ENCODE measurements at regions not wholly inside any gene's neighbourhood (a gene's known extent, or its start where the extent isn't known, plus 50 kb on each side); places are given as distances from the start of the nearest gene placed in this dataset.
"Not testable (repeated sequence)": the region's sequence is repeated elsewhere in the genome, so short reads cannot be mapped to it uniquely, and the experiment has no call there.

GRCh38 chr1:242674951-242675645 is 150.6 kb upstream of the PLD5 start:
- H3K36me3 ChIP-seq (ENCODE audit: insufficient read depth, low read length): no peaks in the 10 kb centered on the region
- H3K27me3 ChIP-seq (ENCODE audit: control insufficient read depth in 1 of 2, insufficient read depth in 2 of 2, low read length in 2 of 2): peaks cover 0 to 2% of the 10 kb centered on the region in 2 experiments
- H3K4me1 ChIP-seq (ENCODE audit: insufficient read depth, low read length): no peaks in the 10 kb centered on the region
- H3K4me3 ChIP-seq (ENCODE audit: low read length): no peak overlapping the region
- Mint-ChIP-seq H3K4me1 (ENCODE audit: low read depth) (no peaks in the 10 kb centered on the region), H3K9me3 (peaks cover 4% of the 10 kb centered on the region), H3K36me3 (ENCODE audit: low read depth) (no peaks in the 10 kb centered on the region), H3K27ac (no peak overlapping the region), H3K4me3 (no peak overlapping the region), H3K27me3 (no peaks in the 10 kb centered on the region)
- no peak for TF ChIP-seq CTCF (IDR thresholded peaks at IDR 0.05)
- intact Hi-C loops (cut with DNase I, micrococcal nuclease): no loop called here
- no peak for ATAC-seq (ENCODE audit: poor library complexity)
- POLR2A ChIA-PET: no interaction called here
- DNase-seq: no peak
- CTCF ChIA-PET: no interaction called here
- H3K9me3 ChIP-seq (ENCODE audit: control insufficient read depth in 1 of 2, insufficient read depth in 1 of 2, low read length in 2 of 2): no peaks in the 10 kb centered on the region
- H3K27ac ChIP-seq (ENCODE audit: low read depth in 1 of 2, low read length in 2 of 2): no peak overlapping the region

GRCh38 chr1:242673652-242674051 is 149.2 kb upstream of the PLD5 start:
- Mint-ChIP-seq H3K4me3 (no peak overlapping the region), H3K27me3 (no peaks in the 10 kb centered on the region), H3K4me1 (ENCODE audit: low read depth) (no peaks in the 10 kb centered on the region), H3K36me3 (ENCODE audit: low read depth) (no peaks in the 10 kb centered on the region), H3K27ac (no peak overlapping the region), H3K9me3 (peaks cover 4% of the 10 kb centered on the region)
- Histone ChIP-seq H3K27ac (ENCODE audit: low read depth in 1 of 2, low read length in 2 of 2) (no peak overlapping the region), H3K27me3 (ENCODE audit: control insufficient read depth in 1 of 2, insufficient read depth in 2 of 2, low read length in 2 of 2) (peaks cover 0 to 2% of the 10 kb centered on the region in 2 experiments), H3K9me3 (ENCODE audit: control insufficient read depth in 1 of 2, insufficient read depth in 1 of 2, low read length in 2 of 2) (no peaks in the 10 kb centered on the region), H3K36me3 (ENCODE audit: insufficient read depth, low read length) (no peaks in the 10 kb centered on the region), H3K4me3 (ENCODE audit: low read length) (no peak overlapping the region), H3K4me1 (ENCODE audit: insufficient read depth, low read length) (no peaks in the 10 kb centered on the region)
- POLR2A ChIA-PET: no interaction called here
- CTCF ChIA-PET: no interaction called here
- TF ChIP-seq CTCF (IDR thresholded peaks at IDR 0.05): no peak
- intact Hi-C loops (cut with DNase I, micrococcal nuclease): no loop called here
- DNase-seq (no peak), ATAC-seq (ENCODE audit: poor library complexity) (no peak)

DNA sequence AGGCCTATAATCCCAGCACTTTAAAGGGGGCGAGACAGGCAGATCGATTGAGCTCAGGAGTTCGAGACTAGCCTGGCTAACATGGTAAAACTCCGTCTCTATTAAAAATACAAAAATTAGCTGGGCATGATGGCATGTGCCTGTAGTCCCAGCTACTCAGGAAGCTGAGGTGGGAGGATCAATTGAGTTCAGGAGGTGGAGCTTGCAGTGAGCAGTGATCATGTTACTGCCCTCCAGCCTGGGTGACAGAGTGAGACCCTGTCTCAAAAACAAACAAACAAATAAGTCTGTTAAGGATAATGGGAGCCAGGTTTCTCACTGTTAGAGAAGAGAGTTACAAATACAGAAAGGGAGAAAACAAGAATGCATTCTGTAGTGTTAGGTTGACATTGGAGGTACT is 148.7 kb upstream of the PLD5 start:
- H3K27ac ChIP-seq (ENCODE audit: low read depth in 1 of 2, low read length in 2 of 2); H3K9me3 ChIP-seq (ENCODE audit: control insufficient read depth in 1 of 2, insufficient read depth in 1 of 2, low read length in 2 of 2); POLR2A ChIA-PET; H3K27ac Mint-ChIP-seq; H3K4me3 ChIP-seq (ENCODE audit: low read length); H3K9me3 Mint-ChIP-seq; H3K36me3 ChIP-seq (ENCODE audit: insufficient read depth, low read length); H3K4me1 ChIP-seq (ENCODE audit: insufficient read depth, low read length); H3K27me3 ChIP-seq (ENCODE audit: control insufficient read depth in 1 of 2, insufficient read depth in 2 of 2, low read length in 2 of 2); H3K4me1 Mint-ChIP-seq (ENCODE audit: low read depth); H3K27me3 Mint-ChIP-seq; intact Hi-C loops (cut with DNase I, micrococcal nuclease); CTCF ChIA-PET; ATAC-seq (ENCODE audit: poor library complexity); H3K4me3 Mint-ChIP-seq; DNase-seq; H3K36me3 Mint-ChIP-seq (ENCODE audit: low read depth): not testable (repeated sequence)

GRCh38 chr1:242670019-242670418 is 145.5 kb upstream of the PLD5 start:
- Histone ChIP-seq H3K36me3 (ENCODE audit: insufficient read depth, low read length) (no peaks in the 10 kb centered on the region), H3K9me3 (ENCODE audit: control insufficient read depth in 1 of 2, insufficient read depth in 1 of 2, low read length in 2 of 2) (no peaks in the 10 kb centered on the region), H3K4me3 (ENCODE audit: low read length) (no peak overlapping the region), H3K4me1 (ENCODE audit: insufficient read depth, low read length) (no peaks in the 10 kb centered on the region), H3K27ac (ENCODE audit: low read depth in 1 of 2, low read length in 2 of 2) (no peak overlapping the region), H3K27me3 (ENCODE audit: control insufficient read depth in 1 of 2, insufficient read depth in 2 of 2, low read length in 2 of 2) (peaks cover 0 to 2% of the 10 kb centered on the region in 2 experiments)
- intact Hi-C loops (cut with DNase I, micrococcal nuclease): no loop called here
- Mint-ChIP-seq H3K27me3 (no peaks in the 10 kb centered on the region), H3K27ac (no peak overlapping the region), H3K4me1 (ENCODE audit: low read depth) (no peaks in the 10 kb centered on the region), H3K36me3 (ENCODE audit: low read depth) (no peaks in the 10 kb centered on the region), H3K4me3 (no peak overlapping the region), H3K9me3 (peaks cover 6% of the 10 kb centered on the region)
- POLR2A ChIA-PET: no interaction called here
- ATAC-seq (ENCODE audit: poor library complexity) (no peak), DNase-seq (no peak)
- CTCF ChIA-PET: no interaction called here
- TF ChIP-seq CTCF (IDR thresholded peaks at IDR 0.05): no peak

Data from CD4-positive, alpha-beta T cell (primary cell).